ENCODE measurements at regions not wholly inside any gene's neighbourhood (a gene's known extent, or its start where the extent isn't known, plus 50 kb on each side); places are given as distances from the start of the nearest gene placed in this dataset.

DNA sequence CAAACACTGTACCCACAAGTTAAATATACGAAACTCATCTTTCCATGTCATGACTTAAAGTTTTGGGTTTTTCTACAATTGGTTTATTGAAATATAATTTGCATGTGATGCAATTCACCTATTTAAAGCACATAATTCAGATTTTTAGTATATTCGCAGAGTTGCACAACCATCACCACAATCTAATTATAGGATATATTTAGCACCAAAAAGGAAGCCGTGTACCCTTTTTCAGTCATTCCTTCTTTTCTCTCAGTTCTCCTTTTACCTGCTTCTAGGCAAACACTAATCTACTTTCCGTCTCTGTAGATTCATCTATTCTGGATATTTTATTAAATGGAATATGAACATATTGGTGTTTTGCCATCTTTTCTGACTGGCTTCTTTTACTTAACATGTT is 1458.1 kb upstream of the TENM4 start:
- DNase-seq: no peak

- DNase-seq: no peak
Observed at GRCh38 chr11:80886684-80887083, 1445.9 kb upstream of the TENM4 start.

DNA sequence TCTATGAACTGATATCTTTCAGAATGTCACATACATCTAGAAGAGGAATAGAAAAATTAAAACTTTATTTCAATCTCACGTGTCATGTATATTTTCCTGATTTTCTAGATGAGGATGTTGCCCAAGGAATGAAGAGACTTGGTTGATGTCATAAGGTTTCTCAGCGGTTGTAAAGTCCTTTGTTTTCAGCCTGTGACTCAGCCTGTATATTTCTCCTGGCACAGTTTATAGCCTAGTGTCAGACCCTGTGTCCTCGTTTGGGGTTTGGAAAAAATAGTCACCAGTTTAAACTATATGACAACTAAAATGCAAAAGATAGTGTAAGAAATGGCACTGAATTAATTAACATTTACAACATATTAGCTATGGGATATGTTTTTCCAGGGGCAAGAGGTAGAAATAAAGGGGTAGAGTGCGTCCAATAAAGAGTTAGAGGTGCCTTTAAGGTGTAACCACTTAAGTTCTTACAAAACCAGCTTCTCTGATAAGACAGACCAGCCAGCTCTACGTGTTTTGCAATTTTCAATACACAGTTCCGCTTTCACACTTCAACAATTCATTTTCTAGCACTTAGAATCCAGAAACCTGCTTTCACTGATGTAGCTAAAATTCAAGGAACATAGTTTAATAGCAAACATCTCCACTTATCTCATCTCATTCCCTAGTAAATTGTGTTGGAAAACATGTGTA is 1432.6 kb upstream of the TENM4 start:
- DNase-seq: no peak

DNA sequence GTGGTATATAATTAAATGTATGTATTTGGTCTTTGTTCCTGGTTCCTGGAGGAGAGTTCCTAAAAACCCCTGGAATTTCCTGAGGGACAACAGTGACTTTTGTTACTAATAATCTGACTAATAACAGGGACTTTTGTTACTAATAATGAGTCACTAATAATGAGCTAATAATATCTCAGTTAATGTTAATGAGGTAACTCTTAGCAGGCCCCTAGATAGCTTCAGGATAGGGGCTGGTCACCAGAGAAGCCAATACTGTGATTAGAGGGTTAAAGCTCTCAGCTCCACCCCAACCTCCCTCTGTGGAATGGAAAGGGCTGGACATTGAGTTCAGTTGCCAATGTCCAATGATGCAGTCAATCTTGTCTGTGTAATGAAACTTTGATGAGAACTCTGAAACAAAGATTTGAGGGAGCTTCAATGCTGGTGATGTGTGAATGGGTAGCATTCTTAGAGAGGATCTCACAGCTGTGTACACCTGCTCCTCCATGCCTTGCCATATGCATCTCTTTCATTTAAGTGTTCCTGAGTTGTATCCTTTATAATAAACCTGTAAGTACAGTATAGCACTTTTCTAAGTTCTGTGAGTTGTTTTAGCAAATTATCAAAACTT is 1431.4 kb upstream of the TENM4 start:
- no peak for DNase-seq

GRCh38 chr11:80868831-80869230 is 1428.0 kb upstream of the TENM4 start:
- no peak for DNase-seq

DNA sequence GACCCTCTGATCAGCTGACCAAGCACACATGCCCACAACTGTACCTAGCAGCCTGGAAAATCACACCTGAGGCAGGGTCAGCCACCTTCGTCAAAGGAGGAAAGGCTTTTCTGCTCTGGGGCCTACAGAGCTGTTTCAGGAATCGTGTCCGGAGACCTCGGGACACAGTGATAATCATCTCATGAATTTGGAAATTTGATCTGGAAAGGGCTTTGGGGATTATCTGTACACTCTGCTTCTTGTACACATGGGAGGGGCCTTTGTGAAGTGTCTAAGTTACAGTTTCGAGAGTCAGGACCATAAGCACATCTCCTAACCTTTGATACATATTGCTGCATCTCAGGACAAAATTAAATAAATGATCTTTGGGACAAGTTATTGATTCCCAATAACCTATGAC is 1421.2 kb upstream of the TENM4 start:
- DNase-seq: no peak

GRCh38 chr11:80861193-80861592 is 1420.4 kb upstream of the TENM4 start:
- no peak for DNase-seq

- DNase-seq: no peak
Observed at GRCh38 chr11:80860632-80861031, 1419.8 kb upstream of the TENM4 start.

GRCh38 chr11:80856066-80856465 is 1415.2 kb upstream of the TENM4 start:
- no peak for DNase-seq

DNA sequence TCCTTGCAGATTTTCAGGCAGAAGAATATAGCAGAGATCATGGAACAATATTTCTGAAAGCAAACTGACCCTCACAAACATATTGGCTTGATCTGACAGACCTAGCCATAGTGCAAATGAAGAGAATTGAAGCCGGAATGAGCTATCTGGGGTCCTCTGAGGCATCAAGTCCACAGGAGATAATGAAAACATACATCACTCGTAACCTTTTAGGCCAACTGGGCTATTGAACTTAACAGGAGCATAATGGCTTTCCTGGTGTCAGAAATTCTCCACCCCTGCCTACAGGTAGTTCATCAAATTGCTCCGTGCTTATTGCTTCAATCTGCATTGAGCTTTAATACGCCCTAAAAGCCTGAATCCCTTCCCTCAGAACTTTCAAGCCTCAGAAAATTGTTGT is 1414.6 kb upstream of the TENM4 start:
- DNase-seq: no peak

- DNase-seq: no peak
Observed at GRCh38 chr11:80849253-80849652, 1408.4 kb upstream of the TENM4 start.

DNA sequence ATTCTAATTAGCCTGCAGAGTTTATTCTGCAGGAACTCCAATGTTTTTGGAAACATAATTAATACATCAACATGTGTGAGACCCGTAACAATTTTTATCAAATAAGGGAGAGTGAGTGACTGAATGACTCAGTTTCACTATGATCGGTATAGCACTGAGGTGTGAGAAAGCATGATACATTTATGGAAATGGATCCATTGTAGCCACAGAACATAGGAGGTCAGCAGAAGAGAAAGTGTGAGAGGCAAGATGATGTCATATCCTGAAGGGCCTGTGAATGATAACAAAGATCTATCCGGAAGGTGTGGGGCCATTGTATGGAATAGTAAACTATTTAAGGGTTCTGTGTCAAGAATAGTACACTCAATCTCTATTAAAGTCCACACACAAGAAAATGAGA is 1406.1 kb upstream of the TENM4 start:
- DNase-seq: no peak

GRCh38 chr11:80846442-80846841 is 1405.6 kb upstream of the TENM4 start:
- no peak for DNase-seq

- DNase-seq: no peak
Observed at GRCh38 chr11:80844110-80844819, 1403.4 kb upstream of the TENM4 start.

DNA sequence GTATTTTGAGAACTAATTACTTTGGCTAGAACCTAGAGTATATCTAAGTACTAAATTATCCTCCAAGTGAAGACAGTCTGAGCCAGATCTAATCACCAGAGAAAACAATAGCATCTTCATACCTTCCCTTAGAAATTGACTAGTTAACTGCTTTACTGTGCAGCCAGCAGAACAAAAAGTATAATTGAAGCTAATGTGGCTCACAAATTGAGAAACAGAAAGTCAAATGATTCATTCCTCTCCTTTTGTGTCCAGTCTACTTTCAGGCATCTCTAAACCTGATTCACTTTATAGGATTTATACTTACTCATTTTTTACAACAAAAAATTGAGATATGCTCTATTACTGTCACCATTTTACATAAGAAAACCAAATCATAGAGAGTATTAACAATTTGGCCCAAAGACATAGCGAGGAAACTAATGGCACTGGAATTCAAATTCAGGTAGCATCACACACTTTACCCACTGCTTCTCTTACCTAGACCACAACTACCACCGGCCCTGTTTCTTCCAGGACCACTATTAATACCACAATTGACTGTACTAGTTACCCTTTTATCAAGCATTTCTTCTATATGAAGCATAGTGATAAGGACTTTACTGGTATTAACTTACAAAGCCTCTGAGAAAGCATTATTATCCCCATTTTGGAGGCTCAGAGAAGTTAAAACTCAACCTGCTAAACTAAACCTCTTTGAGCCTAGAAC is 1402.6 kb upstream of the TENM4 start:
- no peak for DNase-seq

- DNase-seq: no peak
Observed at GRCh38 chr11:80842246-80842645, 1401.4 kb upstream of the TENM4 start.

GRCh38 chr11:80841675-80842074 is 1400.8 kb upstream of the TENM4 start:
- DNase-seq: no peak

- DNase-seq: no peak
Observed at GRCh38 chr11:80838153-80838552, 1397.3 kb upstream of the TENM4 start.

DNA sequence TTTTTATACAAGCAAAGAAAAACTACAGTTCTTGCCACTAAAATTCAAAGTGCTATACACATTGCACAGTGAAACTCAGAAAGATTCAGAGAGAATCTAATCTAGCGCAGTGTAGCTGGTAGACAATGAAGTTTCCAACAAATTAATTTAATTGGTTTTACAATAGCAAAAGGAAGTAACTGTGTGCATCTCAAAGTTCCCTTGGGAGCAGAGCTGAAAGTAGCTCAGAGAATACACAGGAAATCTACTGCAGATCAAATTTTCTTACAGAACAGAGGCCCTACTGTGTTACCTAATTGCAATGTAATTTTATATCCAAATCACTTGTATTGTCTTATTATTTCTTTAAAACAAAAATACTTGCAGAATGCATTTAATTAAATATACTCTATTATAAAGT is 1396.2 kb upstream of the TENM4 start:
- no peak for DNase-seq

- DNase-seq: no peak
Observed at GRCh38 chr11:80831374-80831773, 1390.5 kb upstream of the TENM4 start.

DNA sequence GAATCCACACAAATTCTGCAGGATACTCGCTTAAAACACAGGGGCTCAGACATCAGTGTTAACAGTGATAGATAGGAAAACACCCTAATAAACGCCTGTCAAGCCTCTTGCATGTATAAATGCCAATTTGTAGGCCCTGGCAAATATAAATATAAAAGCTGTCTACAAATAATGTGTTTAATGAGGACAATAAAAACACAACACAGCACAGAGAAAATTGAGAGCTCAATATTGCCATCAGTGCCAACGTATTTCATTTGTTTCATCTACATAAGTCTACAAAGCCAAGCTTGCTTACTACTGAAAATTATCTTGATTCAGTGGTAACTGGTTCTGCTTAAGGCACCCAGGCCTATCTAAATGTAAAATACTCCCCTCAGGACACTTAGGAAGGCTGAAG is 1387.0 kb upstream of the TENM4 start:
- DNase-seq: no peak

DNA sequence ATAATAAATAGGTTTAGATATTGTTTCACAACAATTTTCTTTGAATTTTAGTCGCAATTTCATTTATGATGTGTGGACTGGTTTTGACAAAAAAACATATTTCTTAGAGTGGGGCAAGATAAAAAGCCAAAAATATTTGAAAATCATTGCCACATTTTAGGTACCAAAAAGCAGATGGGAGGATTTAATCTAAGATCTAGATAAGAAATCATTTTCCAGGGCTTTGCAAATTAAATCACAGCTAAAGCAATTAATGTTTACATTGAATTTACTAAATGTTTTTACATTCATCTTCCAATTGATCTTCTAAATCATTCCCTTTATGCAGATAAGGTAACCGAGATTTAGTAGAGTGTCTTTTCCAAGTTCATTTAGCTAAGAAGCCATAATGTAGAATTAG is 1386.0 kb upstream of the TENM4 start:
- DNase-seq: no peak

DNA sequence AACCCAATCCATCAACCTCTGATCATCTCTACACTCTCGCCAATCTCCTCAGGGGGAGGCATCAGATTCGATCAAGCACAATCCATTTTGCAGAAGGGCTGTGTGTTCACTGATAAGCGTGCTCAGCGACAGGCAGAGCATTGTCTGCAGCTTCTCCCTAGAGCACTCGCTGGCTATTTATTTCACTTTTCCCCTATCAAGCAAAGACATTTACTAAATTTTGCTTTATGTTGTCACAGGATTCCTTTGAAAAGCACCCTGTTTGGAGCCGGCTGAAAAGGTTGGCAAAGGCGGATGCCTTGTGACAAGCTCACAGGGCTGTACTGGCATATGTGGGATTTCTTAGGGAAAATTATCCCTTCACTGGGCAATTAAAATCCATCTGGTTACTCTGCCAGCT is 1381.5 kb upstream of the TENM4 start:
- DNase-seq: no peak

DNA sequence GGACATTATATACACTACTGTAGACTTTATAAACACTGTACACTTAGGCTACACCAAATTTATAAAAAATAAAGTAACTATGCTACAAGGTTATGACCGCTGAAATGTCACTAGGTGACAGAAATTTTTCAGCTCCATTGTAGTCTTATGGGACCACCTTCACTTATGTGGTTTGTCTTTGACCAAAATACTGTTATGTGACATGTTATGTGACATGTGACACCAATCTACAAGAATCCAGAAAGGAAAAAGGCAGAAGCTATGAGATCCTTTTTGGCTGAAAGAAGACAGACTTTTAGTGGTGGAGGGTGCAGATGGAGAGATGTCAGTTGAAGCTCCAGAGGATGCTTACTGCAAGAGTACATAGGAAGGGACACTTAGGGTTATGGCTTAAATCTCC is 1378.4 kb upstream of the TENM4 start:
- DNase-seq: no peak

Data from NCI-H2107 (cell line).